GDM1 (cell line): ENCODE measurements at regions not wholly inside any gene's neighbourhood (a gene's known extent, or its start where the extent isn't known, plus 50 kb on each side); places are given as distances from the start of the nearest gene placed in this dataset.
A peak's percentile ranks its signal among the peaks of the same experiment; 100 is the strongest.
"Not testable (repeated sequence)": the region's sequence is repeated elsewhere in the genome, so short reads cannot be mapped to it uniquely, and the experiment has no call there.

ENCODE experiments used
- DNase-seq: peaks from one replicate; lab custom pipeline; 2025; lab: John Stamatoyannopoulos, UW

DNA sequence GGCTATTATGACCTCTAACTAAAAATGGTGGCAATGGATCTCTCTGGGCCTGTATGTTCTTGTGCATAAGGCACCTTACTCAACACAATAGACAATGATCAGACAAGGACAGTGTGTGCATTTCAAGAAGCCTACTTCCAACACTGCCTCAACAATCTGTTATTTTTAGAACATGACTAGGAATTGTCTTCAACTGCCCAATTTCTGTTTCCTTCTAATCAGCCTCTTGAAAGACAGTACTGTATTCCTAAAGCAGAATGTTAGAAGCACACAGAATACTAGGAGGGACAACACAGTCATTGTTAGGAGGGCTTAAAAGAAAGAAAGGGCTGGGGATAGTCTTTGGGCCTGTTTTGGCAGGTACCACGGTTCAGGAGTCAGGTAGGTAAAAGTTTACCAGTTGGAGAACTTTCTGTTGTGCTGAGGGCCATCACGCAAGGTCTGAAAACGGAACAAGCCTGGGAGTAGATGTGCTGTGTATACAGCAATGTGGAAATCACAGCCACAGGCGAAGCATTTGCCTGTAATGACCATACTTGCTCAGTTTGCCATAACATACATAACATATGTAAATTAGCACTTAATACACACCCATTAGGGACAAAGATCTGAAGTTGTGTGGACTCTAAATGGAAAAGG lies 100.8 kb upstream of the ATXN3L start:
- no peak for DNase-seq

DNA sequence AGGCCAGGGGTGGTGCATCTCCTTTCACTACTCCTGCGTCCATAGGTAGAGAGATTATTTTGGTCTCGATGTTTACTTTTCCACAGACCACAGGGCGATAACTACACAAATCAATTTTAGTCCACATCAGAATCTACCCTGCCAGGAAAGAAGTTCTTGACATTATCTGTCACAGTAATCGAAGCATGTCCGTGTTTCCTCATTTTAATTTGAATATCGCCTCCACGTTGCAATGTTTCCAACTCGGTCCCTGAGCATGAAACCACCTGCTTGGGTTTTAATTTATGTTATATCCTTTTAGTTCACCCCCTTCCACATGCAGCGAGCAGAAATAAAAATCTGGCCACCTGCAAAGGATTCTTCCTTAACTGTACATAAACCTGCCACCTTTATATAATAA lies 100.1 kb upstream of the ATXN3L start:
- DNase-seq = no peak

DNA sequence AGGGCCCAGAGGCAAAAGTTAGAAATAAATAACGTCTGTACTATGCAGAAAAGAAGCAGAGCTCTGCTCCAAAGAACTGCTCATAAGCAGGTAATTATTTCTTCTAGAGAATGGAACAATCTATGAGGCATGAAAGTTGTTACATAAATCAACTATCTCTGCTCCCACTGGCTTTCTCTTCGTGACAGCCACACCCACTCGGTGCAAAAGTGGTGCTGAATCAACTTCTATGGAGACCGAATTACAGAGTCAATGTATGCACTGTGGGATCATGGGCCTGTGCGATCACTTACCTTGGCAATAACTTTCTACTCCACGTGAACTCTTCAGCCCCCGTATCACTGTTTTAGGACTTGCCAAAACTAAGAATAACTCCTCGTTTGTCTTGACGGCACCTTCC lies 99.4 kb upstream of the ATXN3L start:
- no peak for DNase-seq

DNA sequence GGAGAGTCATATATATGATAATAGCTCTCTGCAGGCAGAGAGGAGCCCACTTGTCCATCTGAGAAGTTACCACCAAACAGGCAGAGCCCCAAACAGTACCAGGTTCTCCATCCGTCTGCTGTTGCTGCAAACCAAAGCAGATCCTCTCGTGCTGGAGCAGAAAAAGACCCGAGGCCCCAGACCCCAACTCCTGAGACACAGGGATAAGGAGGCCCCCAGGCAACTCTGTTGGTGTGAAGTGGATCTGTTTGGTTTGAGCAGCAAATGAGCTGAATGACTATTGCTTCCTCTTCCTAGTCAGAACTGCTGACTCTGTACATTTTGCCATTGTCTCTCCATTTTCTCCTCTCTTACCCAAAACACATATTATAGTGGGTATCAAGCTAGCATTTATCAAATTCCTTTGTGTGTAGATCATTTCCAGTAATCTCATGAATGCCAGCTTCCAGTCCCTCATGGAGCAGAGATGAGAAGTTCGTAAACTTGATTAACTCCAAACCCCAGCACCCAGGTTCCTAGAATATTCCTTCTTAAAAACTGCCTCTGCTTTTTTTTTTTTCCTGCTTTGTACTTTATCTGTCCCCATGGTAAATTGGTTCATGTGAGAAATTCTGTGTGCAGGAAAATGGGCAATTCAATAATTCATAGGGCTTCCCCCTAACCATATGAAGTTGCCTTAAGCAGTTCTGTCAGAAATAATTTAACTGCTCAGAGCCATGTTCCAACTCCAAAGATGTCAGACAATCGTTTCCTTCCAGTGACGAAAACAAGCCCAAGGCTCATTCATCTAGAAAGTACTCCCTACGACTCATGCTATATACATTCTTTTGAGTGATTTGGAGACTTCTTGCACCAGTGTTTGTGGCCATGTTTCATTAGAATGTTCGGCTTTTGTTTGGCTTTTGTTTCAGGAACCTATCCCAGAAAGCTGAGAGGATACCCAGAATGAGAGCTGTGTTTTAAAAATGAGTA lies 98.6 kb upstream of the ATXN3L start:
- DNase-seq = no peak

DNA sequence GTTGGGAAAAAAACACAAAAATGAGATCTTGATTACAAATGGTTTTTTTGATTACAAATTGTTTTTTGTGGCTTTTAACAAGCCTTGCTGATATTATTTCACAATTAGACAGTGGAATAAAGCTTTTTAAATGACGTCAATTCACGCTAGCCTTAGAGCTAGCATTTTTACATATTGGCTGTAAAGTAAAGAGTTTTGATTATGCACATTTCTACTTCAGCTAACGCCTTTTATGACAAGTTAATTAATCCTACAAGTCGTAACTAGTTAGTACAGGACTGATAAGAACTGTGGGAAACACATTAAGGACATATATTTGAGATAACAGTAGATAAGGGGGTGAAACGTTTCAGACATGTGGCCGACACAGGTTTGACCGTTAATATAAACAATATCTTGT lies 95.7 kb upstream of the ATXN3L start:
- no peak for DNase-seq

DNA sequence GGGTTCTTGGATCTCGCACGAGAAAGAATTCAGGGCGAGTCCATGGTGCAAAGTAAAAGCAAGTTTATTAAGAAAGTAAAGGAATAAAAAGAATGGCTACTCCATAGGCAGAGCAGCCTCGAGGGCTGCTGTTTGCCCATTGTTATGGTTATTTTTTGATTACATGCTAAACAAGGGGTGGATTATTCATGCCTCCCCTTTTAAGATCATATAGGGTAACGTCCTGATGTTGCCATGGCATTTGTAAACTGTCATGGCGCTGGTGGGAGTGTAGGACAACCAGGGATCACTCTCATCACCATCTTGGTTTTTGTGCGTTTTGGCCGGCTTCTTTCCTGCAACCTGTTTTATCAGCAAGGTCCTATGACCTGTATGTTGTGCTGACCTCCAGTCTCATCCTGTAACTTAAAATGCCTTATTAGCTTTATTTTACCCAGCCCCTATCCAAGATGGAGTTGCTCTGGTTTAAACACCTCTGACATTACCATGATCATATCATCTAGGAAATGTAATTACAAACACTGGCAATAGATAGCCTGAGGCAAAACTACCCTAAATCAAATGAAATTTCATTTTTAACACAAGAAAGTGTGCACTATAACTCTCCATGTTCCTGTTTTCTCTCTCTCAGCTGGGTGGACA lies 94.3 kb upstream of the ATXN3L start:
- DNase-seq = no peak

DNA sequence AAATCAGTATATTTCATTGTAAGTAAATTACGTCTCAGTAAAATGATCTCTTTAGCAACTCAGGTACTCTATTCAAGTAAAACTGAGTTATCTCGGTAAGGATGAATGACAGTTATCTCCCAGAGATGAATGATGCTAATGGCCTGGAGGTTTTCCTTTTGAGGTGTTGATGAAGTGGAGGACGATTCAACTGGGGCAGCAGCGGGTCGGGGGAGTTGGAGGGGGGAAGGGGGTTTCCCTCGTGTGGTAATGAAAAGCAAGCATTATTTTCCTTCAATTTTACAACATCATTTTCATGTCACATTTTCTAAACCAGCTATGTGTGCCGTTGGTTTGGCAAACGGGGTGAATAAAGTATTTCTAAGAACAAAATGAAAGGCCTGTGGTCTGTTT lies 92.4 kb upstream of the ATXN3L start:
- no peak for DNase-seq

DNA sequence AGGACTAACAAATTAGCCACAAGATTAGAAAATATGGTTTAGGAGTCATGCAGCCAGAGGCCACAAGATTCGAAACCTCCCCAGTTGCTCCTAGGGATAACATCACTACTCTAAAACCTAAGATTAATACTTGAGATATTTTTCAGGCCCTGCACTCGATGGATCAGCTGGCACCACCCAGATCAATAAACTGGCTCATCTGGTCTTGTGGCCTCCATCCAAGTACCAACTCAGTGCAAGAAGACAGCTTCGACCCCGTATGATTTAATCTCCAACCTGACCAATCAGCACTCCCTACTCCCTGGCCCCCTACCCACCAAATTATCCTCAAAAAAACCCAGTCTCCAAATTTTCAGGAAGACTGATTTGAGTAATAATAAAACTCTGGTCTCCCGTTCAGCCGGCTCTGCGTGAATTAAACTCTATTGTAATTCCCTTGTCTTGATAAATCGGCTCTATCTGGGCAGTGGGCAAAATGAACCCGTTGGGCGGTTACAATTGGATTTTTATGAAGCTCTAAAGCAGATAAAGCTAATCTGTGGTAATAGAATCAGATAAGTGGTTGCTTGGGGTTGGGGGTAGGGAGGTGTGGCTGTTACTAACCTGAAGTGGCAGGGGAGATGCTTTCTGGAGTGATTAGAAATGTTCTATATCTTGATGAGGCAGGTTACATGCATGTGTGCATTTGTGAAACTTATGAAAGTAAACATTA lies 91.8 kb upstream of the ATXN3L start:
- no peak for DNase-seq

DNA sequence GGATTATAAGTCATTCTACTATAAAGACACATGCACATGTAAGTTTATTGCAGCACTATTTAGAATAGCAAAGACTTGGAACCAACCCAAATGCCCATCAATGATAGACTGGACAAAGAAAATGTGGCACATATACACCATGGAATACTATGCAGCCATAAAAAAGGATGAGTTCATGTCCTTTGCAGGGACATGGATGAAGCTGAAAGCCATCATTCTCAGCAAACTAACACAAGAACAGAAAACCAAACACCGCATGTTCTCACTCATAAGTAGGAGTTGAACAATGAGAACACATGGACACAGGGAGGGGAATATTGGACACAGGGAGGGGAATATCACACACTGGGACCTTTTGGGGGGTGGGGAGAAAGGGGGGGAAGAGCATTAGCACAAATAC lies 88.7 kb upstream of the ATXN3L start:
- DNase-seq = not testable (repeated sequence)

DNA sequence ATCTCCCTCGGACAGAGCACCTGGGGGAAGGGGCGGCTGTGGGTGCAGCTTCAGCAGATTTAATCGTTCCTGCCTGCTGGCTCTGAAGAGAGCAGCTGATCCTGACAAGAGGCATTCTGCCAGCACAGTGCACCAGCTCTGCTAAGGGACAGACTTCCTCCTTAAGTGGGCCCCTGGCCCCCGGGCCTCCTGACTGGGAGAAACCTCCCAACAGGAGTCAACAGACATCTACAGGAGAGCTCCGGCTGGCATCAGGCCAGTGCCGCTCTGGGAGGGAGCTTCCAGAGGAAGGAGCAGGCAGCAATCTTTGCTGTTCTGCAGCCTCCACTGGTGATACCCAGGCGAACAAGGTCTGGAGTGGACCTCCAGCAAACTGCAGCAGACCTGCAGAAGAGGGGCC lies 84.9 kb upstream of the ATXN3L start:
- not testable (repeated sequence) for DNase-seq

DNA sequence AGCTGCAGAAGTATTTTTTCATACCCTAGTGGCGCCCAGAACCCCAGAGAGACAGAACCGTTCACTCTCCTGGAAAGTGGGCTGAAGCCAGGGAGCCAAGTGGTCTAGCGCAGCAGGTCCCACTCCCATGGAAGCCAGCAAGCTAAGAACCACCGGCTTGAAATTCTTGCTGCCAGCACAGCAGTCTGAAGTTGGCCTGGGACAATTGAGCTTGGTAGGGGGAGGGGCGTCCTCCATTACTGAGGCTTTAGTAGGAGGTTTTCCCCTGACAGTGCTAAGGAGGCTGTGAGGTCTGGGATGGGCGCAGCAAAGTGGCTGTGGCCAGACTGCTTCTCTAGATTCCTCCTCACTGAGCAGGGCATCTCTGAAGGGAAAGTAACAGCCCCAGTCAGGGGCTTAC lies 84.5 kb upstream of the ATXN3L start:
- no peak for DNase-seq

DNA sequence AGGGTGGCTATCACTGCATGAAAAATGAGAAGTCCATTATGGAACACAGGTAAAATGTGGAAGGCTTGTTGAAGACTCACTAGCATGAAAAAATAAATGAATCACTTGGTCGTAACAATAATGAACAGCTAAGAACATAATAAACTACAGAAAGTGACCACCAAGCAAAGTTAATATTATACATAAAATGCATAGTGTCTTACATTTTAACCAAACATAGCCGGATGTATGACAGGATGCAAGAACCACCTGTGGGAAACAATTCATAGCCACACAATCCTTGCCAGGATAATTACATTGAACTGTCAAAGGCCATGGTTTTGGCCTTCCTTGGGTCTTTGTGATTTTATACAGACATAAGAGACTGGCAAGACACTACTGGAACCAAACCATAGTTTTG lies 81.9 kb upstream of the ATXN3L start:
- DNase-seq = no peak

DNA sequence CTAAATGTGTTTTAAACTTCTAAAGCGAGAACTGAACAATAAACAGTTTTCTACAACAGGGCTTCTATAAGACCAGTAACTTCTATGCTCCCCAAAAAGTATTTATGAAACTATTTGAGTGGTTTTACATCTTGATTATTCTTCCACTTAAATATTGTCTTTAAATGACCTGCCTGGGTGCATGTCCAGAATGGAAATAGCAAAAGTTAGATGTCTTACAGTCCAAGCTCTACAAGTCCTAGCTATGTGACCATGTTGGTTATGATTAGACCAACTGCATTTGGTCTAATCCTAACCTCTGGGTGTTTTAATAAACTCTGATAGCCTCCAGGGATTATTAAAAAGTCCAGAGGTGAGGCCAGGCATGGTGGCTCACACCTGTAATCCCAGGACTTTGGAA lies 79.0 kb upstream of the ATXN3L start:
- DNase-seq = no peak

DNA sequence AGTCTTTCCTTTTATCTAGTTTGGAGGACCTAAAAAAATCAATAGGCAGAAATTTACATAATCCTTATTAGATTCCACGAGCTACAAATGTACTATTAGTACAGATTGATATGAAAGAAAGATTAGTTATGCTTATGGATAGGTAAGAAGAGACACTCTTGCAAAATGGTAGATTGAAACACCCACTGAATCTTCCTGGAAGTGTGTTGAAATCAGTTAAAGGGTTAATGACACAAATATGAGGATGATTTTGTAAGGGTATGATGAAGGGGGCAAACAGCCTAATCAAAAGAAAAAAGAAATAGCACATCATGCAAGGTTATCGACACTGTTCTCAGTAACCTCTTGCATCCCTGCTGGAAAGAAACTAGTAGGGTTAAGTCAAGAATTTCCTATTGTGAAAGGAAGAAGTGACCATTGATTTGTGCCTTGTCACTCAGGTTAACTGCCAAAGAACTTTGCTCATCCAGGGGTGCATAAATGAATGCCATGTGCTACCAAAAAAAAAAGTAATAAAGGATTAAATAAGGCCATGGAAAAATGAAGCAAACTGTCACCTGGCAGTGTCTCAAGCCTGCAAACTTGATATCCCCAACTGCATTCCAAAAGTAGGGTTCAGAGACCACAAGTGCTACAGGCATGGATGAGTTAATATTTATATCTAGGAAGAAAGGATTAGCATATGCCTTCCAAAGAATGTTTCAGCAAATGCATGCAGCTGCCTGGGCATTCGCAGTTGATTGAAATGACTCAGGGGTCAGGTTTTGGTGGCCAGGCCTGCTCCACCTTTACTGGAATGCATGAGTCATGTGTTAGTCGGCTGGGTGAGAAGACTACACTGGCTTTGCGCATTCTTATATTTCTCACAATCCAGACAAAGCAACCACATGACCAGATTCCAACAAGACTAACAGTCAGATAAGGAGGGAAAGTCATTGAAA lies 78.3 kb upstream of the ATXN3L start:
- no peak for DNase-seq

DNA sequence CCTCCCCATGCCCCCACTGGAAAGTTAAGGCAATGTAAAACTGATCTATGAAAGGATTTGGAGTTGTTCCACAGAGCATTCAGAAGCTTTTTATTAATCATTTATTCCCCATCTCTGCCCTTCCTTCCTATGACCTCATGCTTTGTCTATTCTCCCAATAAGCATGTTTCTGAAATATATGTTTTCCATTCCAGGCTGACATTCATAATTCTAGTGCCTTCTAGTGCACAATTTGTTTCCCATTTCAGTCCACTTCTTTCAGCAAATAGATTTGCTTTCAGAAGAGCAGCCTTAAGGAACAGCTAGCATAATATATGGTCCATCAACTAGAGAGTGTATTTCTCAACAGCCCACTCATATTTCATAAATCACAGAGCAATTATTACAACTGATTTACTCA lies 77.1 kb upstream of the ATXN3L start:
- DNase-seq = no peak

DNA sequence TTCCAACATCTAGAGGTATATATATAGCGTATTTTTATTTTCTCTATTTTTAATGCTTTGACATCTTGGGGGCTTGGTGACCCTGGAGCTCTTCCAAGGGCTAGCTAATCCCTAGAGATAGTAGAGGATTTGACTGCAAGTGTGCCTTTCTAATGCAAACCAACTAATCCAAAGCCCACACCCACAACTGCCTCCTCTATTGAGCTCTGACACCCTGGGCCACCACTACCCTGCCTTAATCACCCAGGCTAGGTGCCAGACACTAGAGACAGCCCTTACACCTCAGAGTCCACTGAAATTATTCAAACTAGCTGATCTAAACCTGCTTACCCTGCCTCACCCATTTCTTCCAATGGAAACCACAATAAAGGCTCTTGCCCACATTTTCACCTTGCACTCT lies 69.6 kb upstream of the ATXN3L start:
- DNase-seq = no peak

DNA sequence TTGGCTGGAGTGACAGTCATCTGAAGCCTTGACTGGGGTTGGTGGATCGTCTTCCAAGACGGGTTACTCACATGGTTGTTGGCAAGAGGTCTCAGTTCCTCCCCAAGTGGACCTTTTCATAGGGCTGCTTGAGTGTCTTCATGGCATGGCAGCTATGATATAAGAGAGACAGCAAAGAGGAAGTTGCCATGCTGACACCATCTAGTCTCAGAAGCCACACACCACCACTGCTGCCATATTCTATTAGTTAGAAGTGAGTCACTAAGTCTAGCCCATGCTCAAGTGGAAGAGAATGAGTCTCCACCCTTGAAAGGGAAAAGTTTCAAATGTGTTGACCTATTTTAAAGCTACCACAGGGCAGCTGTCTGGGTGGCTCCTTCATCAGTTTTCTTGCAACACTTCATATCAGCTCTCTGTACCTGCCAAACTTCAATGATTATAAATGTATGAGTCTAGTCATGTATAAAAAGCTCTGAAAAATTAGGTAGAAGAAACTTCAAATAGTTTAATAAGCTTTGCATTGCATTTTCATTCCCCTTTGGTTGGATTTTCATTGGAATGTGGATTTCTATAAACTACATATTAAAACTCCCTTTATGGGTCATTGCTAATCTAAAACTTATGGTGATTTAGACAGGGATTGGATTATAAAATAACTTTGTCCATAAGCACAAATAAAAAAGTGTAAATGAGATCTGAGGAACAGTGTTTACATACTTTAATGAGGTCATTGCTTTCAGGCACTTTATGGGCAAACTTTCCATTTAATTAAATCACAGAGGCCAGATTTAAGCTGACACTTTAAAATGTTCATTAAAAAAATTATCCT lies 68.0 kb upstream of the ATXN3L start:
- DNase-seq = peak; percentile 14

DNA sequence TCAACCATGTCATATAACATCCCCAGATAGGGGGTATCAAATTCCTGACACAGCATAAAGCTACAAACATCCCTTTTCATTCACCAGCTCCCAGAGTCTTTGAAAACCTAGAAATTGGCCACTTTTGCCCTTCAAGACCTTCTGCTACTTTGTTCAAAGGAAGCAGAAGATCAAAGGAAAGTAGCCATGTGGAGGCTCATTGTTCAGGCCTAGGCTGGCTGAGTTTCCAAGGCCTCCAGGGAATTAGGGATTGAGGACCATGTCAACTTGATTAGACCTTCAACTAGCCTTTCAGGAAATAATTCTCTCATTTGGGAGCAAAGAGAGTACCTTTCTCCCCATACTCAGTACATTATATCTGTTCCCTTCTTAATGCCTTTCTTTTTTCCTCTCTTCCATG lies 66.8 kb upstream of the ATXN3L start:
- DNase-seq = no peak

DNA sequence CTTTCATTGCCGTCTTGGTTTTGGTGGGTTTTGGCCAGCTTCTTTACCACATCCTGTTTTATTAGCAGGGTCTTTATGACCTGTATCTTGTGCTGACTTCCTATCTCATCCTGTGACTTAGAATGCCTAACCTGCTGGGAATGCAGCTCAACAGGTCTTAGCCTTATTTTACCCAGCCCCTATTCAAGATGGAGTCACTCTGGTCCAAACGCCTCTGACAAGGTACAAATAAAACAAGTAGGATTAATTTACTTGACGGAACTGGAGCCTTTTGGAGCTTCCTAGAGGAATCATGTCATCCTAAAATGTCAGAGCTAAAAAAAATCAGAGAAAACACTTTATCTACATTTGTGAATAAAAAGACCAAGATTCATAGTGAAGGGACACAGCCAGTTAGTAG lies 66.2 kb upstream of the ATXN3L start:
- DNase-seq = no peak

DNA sequence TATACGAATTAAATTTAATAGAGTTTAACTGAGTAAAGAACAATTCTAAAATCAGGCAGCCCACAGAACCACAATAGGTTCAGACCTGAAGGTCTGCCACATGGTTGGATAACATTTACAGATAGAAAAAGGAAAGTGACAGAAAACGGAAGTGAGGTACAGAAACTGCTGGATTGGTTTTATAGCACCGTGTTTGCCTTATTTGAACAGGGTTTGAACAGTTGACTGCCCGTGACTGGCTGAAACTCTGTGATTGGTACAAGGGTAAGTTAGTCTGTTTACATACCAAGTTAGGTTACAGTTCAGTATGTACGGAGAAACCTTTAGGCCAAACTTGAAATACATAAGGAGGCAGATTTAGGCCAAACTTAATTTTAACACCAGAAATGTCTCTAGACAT lies 64.1 kb upstream of the ATXN3L start:
- DNase-seq = no peak
